ENCODE measurements at regions not wholly inside any gene's neighbourhood (a gene's known extent, or its start where the extent isn't known, plus 50 kb on each side); places are given as distances from the start of the nearest gene placed in this dataset.

GRCh38 chr20:22781869-22782268 is 197.5 kb upstream of the FOXA2 start:
- DNase-seq = no peak
- no peaks in the 10 kb centered on the region for H3K4me1 ChIP-seq
- TF ChIP-seq, protein P1, sequence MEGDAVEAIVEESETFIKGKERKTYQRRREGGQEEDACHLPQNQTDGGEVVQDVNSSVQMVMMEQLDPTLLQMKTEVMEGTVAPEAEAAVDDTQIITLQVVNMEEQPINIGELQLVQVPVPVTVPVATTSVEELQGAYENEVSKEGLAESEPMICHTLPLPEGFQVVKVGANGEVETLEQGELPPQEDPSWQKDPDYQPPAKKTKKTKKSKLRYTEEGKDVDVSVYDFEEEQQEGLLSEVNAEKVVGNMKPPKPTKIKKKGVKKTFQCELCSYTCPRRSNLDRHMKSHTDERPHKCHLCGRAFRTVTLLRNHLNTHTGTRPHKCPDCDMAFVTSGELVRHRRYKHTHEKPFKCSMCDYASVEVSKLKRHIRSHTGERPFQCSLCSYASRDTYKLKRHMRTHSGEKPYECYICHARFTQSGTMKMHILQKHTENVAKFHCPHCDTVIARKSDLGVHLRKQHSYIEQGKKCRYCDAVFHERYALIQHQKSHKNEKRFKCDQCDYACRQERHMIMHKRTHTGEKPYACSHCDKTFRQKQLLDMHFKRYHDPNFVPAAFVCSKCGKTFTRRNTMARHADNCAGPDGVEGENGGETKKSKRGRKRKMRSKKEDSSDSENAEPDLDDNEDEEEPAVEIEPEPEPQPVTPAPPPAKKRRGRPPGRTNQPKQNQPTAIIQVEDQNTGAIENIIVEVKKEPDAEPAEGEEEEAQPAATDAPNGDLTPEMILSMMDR (IDR thresholded peaks at IDR 0.05; ENCODE audit: low read depth, low read length) = no peak

DNA sequence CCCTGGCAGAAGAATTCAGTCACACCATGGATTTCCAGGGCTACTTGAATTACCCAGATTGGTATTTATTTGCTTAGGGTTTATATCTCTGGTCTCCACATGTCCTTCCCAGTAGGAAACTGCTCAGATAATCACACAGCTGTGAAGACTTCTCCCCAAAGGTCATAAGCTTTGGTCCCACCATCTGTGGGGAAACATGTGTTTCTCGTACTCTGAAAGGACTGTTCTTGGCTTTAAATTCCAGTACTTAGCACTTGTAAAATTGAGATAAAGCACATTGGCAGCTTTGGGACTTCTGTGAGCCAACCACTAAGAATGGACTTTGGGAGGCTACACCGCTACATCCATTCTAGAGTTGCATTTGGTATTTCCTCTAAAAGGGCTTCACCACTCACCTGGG is 205.3 kb upstream of the FOXA2 start:
- no peaks in the 10 kb centered on the region for H3K27me3 ChIP-seq
- TF ChIP-seq, protein P1 (IDR thresholded peaks at IDR 0.05; ENCODE audit: low read depth, low read length) = no peak
- H3K36me3 ChIP-seq = no peaks in the 10 kb centered on the region
- DNase-seq = no peak
- no peaks in the 10 kb centered on the region for H3K9me3 ChIP-seq
- H3K4me1 ChIP-seq = no peaks in the 10 kb centered on the region
- H3K4me3 ChIP-seq (ENCODE audit: low read depth, low read length) = no peak overlapping the region

More at GRCh38 chr20:22781869-22782268, 197.5 kb upstream of the FOXA2 start:
- no peaks in the 10 kb centered on the region for H3K9me3 ChIP-seq
- no peaks in the 10 kb centered on the region for H3K27me3 ChIP-seq
- H3K36me3 ChIP-seq = no peaks in the 10 kb centered on the region
- H3K4me3 ChIP-seq (ENCODE audit: low read depth, low read length) = no peak overlapping the region

- TF ChIP-seq, protein P1 (IDR thresholded peaks at IDR 0.05; ENCODE audit: low read depth, low read length) = no peak
- H3K36me3 ChIP-seq = no peaks in the 10 kb centered on the region
- no peaks in the 10 kb centered on the region for H3K4me1 ChIP-seq
- H3K27me3 ChIP-seq = no peaks in the 10 kb centered on the region
- no peaks in the 10 kb centered on the region for H3K9me3 ChIP-seq
- no peak overlapping the region for H3K4me3 ChIP-seq (ENCODE audit: low read depth, low read length)
- no peak for DNase-seq
Measured at GRCh38 chr20:22791396-22791795, 207.0 kb upstream of the FOXA2 start.

- Histone ChIP-seq H3K9me3 (no peaks in the 10 kb centered on the region), H3K4me1 (no peaks in the 10 kb centered on the region), H3K27me3 (no peaks in the 10 kb centered on the region), H3K4me3 (ENCODE audit: low read depth, low read length) (no peak overlapping the region), H3K36me3 (no peaks in the 10 kb centered on the region)
- TF ChIP-seq, protein P1 (IDR thresholded peaks at IDR 0.05; ENCODE audit: low read depth, low read length) = no peak
- no peak for DNase-seq
Measured at GRCh38 chr20:22791877-22792525, 207.6 kb upstream of the FOXA2 start.

DNA sequence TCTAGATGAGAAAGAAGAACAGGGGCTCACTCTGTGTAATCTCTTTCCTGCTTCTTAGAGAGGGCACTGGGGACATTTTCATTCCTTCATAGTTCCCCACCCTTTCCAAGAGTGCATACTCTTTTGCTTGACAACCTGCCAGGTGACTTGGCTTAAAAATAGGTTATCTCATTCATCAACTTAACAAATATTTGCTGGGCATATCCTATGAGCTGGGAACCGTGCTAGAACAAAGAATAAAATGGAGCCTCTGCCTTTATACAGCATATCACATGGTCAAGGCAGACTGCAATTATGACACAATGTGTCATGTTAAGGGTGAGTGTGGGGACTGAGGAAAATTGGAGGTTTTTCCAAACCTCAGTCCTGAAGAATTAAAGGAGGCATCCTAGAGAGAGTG is 209.8 kb upstream of the FOXA2 start:
- TF ChIP-seq, protein P1 (IDR thresholded peaks at IDR 0.05; ENCODE audit: low read depth, low read length) = no peak
- Histone ChIP-seq H3K9me3 (no peaks in the 10 kb centered on the region), H3K36me3 (no peaks in the 10 kb centered on the region), H3K4me1 (no peaks in the 10 kb centered on the region), H3K27me3 (no peaks in the 10 kb centered on the region), H3K4me3 (ENCODE audit: low read depth, low read length) (no peak overlapping the region)
- no peak for DNase-seq

- DNase-seq = no peak
- Histone ChIP-seq H3K4me1 (no peaks in the 10 kb centered on the region), H3K27me3 (no peaks in the 10 kb centered on the region), H3K4me3 (ENCODE audit: low read depth, low read length) (no peak overlapping the region), H3K36me3 (no peaks in the 10 kb centered on the region), H3K9me3 (no peaks in the 10 kb centered on the region)
- TF ChIP-seq, protein P1 (IDR thresholded peaks at IDR 0.05; ENCODE audit: low read depth, low read length) = no peak
Measured at GRCh38 chr20:22795433-22795832, 211.1 kb upstream of the FOXA2 start.
